Skeletal muscle satellite cell (primary cell): ENCODE measurements at regions not wholly inside any gene's neighbourhood (a gene's known extent, or its start where the extent isn't known, plus 50 kb on each side); places are given as distances from the start of the nearest gene placed in this dataset.

Experiments used
- H3K27me3 ChIP-seq: 2 replicates; pipeline ENCODE4 v1.7.0; 2013; ENCODE audit warnings: low read length; ENCODE audit not compliant: control insufficient read depth, insufficient read depth
- H3K36me3 ChIP-seq: 2 replicates; pipeline ENCODE4 v1.7.0; 2013; ENCODE audit warnings: mild to moderate bottlenecking, control low read depth, low read length; ENCODE audit not compliant: insufficient read depth
- H3K4me1 ChIP-seq: 2 replicates; pipeline ENCODE4 v1.7.0; 2013; ENCODE audit warnings: low read length; ENCODE audit not compliant: control insufficient read depth, insufficient read depth
- H3K4me2 ChIP-seq: 2 replicates; pipeline ENCODE4 v1.7.0; 2013; ENCODE audit warnings: mild to moderate bottlenecking, low read length
- H3K4me3 ChIP-seq: 2 replicates; pipeline ENCODE4 v1.7.0; 2013; ENCODE audit warnings: low read length
- H3K9ac ChIP-seq: 2 replicates; pipeline ENCODE4 v1.7.0; 2013; ENCODE audit warnings: mild to moderate bottlenecking, low read depth, low read length, moderate library complexity
- H3K9me3 ChIP-seq: replicated peaks from 2 replicates; pipeline ENCODE4 v1.7.0; 2013; ENCODE audit warnings: mild to moderate bottlenecking, control low read depth, low read length

DNA sequence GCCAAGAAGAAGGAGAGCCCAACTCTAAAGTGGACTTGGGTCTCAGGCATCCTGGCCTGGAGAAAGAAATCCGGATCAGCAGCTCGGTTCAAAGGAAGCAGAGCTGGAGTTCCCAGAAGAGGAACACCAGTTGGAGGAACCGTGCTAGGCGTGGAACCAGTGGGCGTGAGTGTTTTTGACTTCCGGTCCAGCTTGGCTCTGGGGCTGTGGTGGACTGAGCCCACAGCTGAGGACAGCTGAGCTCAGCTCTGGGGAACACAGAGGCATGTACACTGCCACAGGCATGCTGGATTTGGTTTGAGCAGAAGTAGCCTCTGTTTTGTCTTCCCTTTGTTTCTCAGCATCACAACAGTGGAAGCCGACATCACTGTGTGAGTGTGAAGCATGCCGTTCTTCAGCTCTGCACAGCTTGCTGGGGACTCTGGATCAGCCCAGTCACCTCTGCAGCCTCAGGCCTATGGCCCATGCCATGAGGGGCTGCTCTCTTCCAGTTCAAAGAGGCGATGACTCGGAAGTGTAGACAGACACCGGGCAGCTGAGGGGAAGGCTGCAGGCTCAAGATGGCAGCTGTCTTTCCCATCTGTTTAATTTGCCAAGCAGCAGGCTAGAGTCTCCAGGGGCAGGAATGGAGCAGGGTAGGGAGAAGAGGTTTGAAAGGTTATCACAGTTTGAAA, 185.8 kb upstream of the UBE3A start:
- H3K4me2 ChIP-seq = no peak overlapping the region
- H3K27me3 ChIP-seq = no peaks in the 10 kb centered on the region
- no peak overlapping the region for H3K4me3 ChIP-seq
- H3K9me3 ChIP-seq = no peaks in the 10 kb centered on the region
- H3K36me3 ChIP-seq = no peaks in the 10 kb centered on the region
- no peaks in the 10 kb centered on the region for H3K4me1 ChIP-seq
- H3K9ac ChIP-seq = no peak overlapping the region

GRCh38 chr15:25623708-25624107, 184.9 kb upstream of the UBE3A start:
- Histone ChIP-seq H3K9ac (no peak overlapping the region), H3K4me2 (no peak overlapping the region), H3K27me3 (no peaks in the 10 kb centered on the region), H3K4me1 (no peaks in the 10 kb centered on the region), H3K36me3 (no peaks in the 10 kb centered on the region), H3K9me3 (no peaks in the 10 kb centered on the region), H3K4me3 (no peak overlapping the region)

- Histone ChIP-seq H3K4me2 (no peak overlapping the region), H3K27me3 (no peaks in the 10 kb centered on the region), H3K4me1 (no peaks in the 10 kb centered on the region), H3K4me3 (no peak overlapping the region), H3K36me3 (no peaks in the 10 kb centered on the region), H3K9me3 (no peaks in the 10 kb centered on the region), H3K9ac (no peak overlapping the region)
These were observed 181.6 kb upstream of the UBE3A start for GRCh38 chr15:25620466-25620865.

GRCh38 chr15:25619761-25620160, 180.9 kb upstream of the UBE3A start:
- Histone ChIP-seq H3K27me3 (no peaks in the 10 kb centered on the region), H3K9ac (no peak overlapping the region), H3K4me3 (no peak overlapping the region), H3K9me3 (no peaks in the 10 kb centered on the region), H3K36me3 (no peaks in the 10 kb centered on the region), H3K4me2 (no peak overlapping the region), H3K4me1 (no peaks in the 10 kb centered on the region)

DNA sequence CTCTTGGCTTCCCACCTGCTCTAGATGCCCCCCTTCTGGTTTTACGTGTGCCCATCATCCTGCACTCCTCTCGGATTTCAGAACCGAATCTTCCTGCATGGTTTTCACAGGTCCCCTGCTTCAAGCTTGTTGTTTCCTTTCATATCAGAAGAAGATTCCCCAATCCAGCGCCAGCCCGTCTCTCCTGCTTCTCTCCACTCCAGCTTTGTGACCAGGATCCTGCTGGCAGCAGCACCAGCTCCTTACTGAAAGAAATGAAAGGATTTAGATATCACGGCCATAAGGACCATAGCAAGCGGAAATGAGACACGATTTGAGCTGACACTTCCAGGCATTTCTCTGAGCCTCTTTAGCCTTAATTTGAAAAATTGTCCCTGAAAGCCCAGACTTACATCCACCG, 180.3 kb upstream of the UBE3A start:
- H3K27me3 ChIP-seq = no peaks in the 10 kb centered on the region
- H3K9me3 ChIP-seq = no peaks in the 10 kb centered on the region
- no peaks in the 10 kb centered on the region for H3K4me1 ChIP-seq
- H3K9ac ChIP-seq = no peak overlapping the region
- H3K36me3 ChIP-seq = no peaks in the 10 kb centered on the region
- H3K4me3 ChIP-seq = no peak overlapping the region
- no peak overlapping the region for H3K4me2 ChIP-seq

DNA sequence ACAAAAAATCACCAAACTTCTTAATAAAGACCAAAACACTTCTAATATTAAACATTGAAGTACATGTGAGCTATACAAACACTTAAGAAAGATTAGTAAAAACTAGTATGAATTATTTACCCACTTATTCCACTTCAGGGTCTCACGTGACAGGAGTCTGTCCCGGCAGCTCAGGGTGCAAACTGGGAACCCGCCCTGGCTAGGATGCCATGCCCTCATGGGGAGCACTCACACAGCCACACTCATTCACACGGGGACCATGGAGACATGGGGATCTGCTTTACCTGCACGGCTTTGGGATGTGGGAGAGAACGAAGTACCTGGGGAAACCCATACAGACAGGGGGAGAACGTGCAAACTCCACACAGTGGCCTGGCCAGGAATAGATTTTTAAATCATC, 179.3 kb upstream of the UBE3A start:
- no peaks in the 10 kb centered on the region for H3K9me3 ChIP-seq

GRCh38 chr15:25616471-25616870, 177.6 kb upstream of the UBE3A start:
- no peaks in the 10 kb centered on the region for H3K4me1 ChIP-seq
- no peak overlapping the region for H3K4me2 ChIP-seq
- no peaks in the 10 kb centered on the region for H3K27me3 ChIP-seq
- no peaks in the 10 kb centered on the region for H3K36me3 ChIP-seq
- no peak overlapping the region for H3K4me3 ChIP-seq
- H3K9me3 ChIP-seq = no peaks in the 10 kb centered on the region
- H3K9ac ChIP-seq = no peak overlapping the region

More for the DNA sequence above, 179.3 kb upstream of the UBE3A start:
- no peaks in the 10 kb centered on the region for H3K4me1 ChIP-seq
- H3K27me3 ChIP-seq = no peaks in the 10 kb centered on the region
- H3K36me3 ChIP-seq = no peaks in the 10 kb centered on the region
- H3K4me3 ChIP-seq = no peak overlapping the region
- H3K4me2 ChIP-seq = no peak overlapping the region
- no peak overlapping the region for H3K9ac ChIP-seq

GRCh38 chr15:25613134-25613533, 174.3 kb upstream of the UBE3A start:
- H3K27me3 ChIP-seq = no peaks in the 10 kb centered on the region
- no peaks in the 10 kb centered on the region for H3K9me3 ChIP-seq
- H3K4me3 ChIP-seq = no peak overlapping the region
- H3K36me3 ChIP-seq = no peaks in the 10 kb centered on the region
- H3K4me2 ChIP-seq = no peak overlapping the region
- H3K9ac ChIP-seq = no peak overlapping the region
- no peaks in the 10 kb centered on the region for H3K4me1 ChIP-seq

- Histone ChIP-seq H3K9me3 (no peaks in the 10 kb centered on the region), H3K27me3 (no peaks in the 10 kb centered on the region), H3K9ac (no peak overlapping the region), H3K36me3 (no peaks in the 10 kb centered on the region), H3K4me3 (no peak overlapping the region), H3K4me1 (no peaks in the 10 kb centered on the region), H3K4me2 (no peak overlapping the region)
These were observed 172.8 kb upstream of the UBE3A start for GRCh38 chr15:25611603-25612002.

DNA sequence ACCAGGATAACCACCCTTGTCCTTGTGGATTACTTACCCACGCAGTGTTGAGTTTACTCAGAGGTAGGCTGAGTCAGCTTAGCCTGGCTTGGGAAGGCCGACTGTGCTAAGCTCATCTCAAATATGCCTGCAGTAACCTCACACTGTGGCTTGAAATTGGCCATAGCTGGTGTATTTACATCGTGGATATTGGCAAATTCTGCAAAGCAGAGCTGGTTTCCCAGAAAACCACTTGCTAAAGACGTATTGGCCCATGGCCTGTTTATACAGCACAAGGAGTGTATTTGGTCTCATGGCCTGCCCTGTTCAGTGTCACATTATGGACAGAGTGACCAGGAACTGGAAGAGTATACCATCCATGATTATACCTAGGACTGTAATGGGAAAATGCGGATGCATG, 170.5 kb upstream of the UBE3A start:
- H3K36me3 ChIP-seq = no peaks in the 10 kb centered on the region
- H3K9ac ChIP-seq = no peak overlapping the region
- H3K4me3 ChIP-seq = no peak overlapping the region
- H3K27me3 ChIP-seq = no peaks in the 10 kb centered on the region
- no peaks in the 10 kb centered on the region for H3K4me1 ChIP-seq
- no peaks in the 10 kb centered on the region for H3K9me3 ChIP-seq
- no peak overlapping the region for H3K4me2 ChIP-seq

GRCh38 chr15:25608926-25609325, 170.1 kb upstream of the UBE3A start:
- H3K9ac ChIP-seq = no peak overlapping the region

DNA sequence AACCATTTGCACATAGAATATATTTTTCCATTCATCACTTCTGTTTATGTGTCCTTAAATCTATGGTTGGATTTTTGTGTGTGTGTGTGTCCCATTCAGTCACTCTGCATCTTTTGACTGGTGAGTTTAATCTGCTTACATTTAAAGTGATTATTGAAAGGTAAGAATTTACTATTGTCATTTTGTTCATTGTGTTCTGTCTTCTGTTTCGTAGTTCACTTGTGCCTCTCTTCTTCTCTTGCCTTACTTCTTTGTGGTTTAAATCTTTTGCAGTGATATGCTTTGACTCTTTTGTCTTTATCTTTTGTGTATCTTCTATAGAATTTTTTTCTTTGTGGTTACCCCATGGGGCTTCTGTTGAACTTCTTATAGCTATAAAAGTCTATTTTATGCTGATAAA, 166.3 kb upstream of the UBE3A start:
- Histone ChIP-seq H3K4me1 (no peaks in the 10 kb centered on the region), H3K9ac (no peak overlapping the region), H3K9me3 (no peaks in the 10 kb centered on the region), H3K4me2 (no peak overlapping the region), H3K27me3 (no peaks in the 10 kb centered on the region), H3K4me3 (no peak overlapping the region), H3K36me3 (no peaks in the 10 kb centered on the region)

More at GRCh38 chr15:25608926-25609325, 170.1 kb upstream of the UBE3A start:
- Histone ChIP-seq H3K4me2 (no peak overlapping the region), H3K36me3 (no peaks in the 10 kb centered on the region), H3K9me3 (no peaks in the 10 kb centered on the region), H3K27me3 (no peaks in the 10 kb centered on the region), H3K4me1 (no peaks in the 10 kb centered on the region), H3K4me3 (no peak overlapping the region)
